ENCODE measurements at regions not wholly inside any gene's neighbourhood (a gene's known extent, or its start where the extent isn't known, plus 50 kb on each side); places are given as distances from the start of the nearest gene placed in this dataset.

DNA sequence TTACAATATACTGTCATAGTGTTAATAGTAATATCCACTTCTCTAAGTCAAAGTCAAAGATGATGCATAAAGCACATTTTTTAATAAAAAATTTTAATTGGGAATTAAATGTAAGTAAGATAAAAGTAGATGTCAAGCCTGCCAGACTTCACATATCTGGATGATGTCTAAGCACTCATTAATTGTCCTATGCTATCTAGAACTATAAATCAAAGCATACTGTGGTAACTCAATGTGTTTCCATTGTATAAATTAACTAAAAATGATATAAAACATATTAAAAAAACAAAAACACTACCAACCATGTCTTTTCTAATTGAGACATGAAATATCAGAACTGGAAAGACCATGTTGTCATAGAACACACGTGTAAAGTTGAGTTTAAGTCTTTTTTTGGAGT lies 51.2 kb downstream of the ZZZ3 start:
- peaks cover 15 to 28% of the 10 kb centered on the region in 2 experiments; a peak in 3 of 4 replicates for H3K36me3 ChIP-seq (ENCODE audit: control insufficient read depth in 1 of 2, insufficient read depth in 2 of 2, low read length in 2 of 2)
- H3K9me2 ChIP-seq (ENCODE audit: insufficient read depth), result no peaks in the 10 kb centered on the region
- no peaks in the 10 kb centered on the region; the same call in 1 of the 2 replicates for H4K20me1 ChIP-seq (ENCODE audit: insufficient read depth)
- no peak overlapping the region for H3K4me3 ChIP-seq (replicated peaks in 1 of 2; ENCODE audit: low read depth in 1 of 2, low read length in 2 of 2)
- H3K79me2 ChIP-seq (ENCODE audit: insufficient read depth, low read length), result peaks cover 11% of the 10 kb centered on the region; the same call in 1 of the 2 replicates
- no peaks in the 10 kb centered on the region for H3K9me3 ChIP-seq (ENCODE audit: control insufficient read depth in 1 of 2, insufficient read depth in 1 of 2, low read depth in 1 of 2, low read length in 2 of 2)
- no TSS peak for BruUV-seq (replicated peaks)
- ATAC-seq, result no peak
- no peak overlapping the region for H3K27ac ChIP-seq (ENCODE audit: low read depth, low read length)
- H3K4me1 ChIP-seq (ENCODE audit: control insufficient read depth in 1 of 2, insufficient read depth in 2 of 2, low read length in 2 of 2), result no peaks in the 10 kb centered on the region
- ChIA-PET POLR2A (no interaction called here), CTCF (no interaction called here), RAD21 (ENCODE audit: low non-redundant PET in 1 of 2, low total read pairs in 2 of 2, uncharacterized antibody in 2 of 2, unreplicated experiment in 2 of 2) (no interaction called here)
- intact Hi-C loops (cut with micrococcal nuclease), result no loop called here
- H3K9ac ChIP-seq (ENCODE audit: low read length), result no peak overlapping the region
- no peak for DNase-seq (ENCODE audit: low read depth, low spot score)
- no peaks in the 10 kb centered on the region for H3K27me3 ChIP-seq (ENCODE audit: insufficient read depth, low read length)
- TF ChIP-seq SP1 (IDR thresholded peaks at IDR 0.05; ENCODE audit: low read depth) (no peak), ELF1 (IDR thresholded peaks at IDR 0.05; ENCODE audit: borderline replicate concordance, low read depth) (no peak), JUND (IDR thresholded peaks at IDR 0.05) (no peak), ZNF274 (IDR thresholded peaks at IDR 0.05; ENCODE audit: low read depth, low read length) (no peak), POLR2A (IDR thresholded peaks at IDR 0.05; ENCODE audit: borderline replicate concordance, extremely low read depth, insufficient read depth, insufficient read length) (no peak), SIN3A (IDR thresholded peaks at IDR 0.05; ENCODE audit: low read depth) (no peak), CEBPB (IDR thresholded peaks at IDR 0.05; ENCODE audit: low read depth) (no peak), YY1 (IDR thresholded peaks at IDR 0.05; ENCODE audit: extremely low read depth, insufficient replicate concordance, low read depth, low read length) (no peak), EZH2 (IDR thresholded peaks at IDR 0.05) (no peak), EGR1 (IDR thresholded peaks at IDR 0.05; ENCODE audit: low read depth) (no peak), RAD21 (IDR thresholded peaks at IDR 0.05; ENCODE audit: low read depth) (no peak), CBX3 (IDR thresholded peaks at IDR 0.05; ENCODE audit: low read depth) (no peak), ZFX (IDR thresholded peaks at IDR 0.05) (no peak)
- TF ChIP-seq, protein P1, sequence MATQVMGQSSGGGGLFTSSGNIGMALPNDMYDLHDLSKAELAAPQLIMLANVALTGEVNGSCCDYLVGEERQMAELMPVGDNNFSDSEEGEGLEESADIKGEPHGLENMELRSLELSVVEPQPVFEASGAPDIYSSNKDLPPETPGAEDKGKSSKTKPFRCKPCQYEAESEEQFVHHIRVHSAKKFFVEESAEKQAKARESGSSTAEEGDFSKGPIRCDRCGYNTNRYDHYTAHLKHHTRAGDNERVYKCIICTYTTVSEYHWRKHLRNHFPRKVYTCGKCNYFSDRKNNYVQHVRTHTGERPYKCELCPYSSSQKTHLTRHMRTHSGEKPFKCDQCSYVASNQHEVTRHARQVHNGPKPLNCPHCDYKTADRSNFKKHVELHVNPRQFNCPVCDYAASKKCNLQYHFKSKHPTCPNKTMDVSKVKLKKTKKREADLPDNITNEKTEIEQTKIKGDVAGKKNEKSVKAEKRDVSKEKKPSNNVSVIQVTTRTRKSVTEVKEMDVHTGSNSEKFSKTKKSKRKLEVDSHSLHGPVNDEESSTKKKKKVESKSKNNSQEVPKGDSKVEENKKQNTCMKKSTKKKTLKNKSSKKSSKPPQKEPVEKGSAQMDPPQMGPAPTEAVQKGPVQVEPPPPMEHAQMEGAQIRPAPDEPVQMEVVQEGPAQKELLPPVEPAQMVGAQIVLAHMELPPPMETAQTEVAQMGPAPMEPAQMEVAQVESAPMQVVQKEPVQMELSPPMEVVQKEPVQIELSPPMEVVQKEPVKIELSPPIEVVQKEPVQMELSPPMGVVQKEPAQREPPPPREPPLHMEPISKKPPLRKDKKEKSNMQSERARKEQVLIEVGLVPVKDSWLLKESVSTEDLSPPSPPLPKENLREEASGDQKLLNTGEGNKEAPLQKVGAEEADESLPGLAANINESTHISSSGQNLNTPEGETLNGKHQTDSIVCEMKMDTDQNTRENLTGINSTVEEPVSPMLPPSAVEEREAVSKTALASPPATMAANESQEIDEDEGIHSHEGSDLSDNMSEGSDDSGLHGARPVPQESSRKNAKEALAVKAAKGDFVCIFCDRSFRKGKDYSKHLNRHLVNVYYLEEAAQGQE (IDR thresholded peaks at IDR 0.05; ENCODE audit: low read depth), result no peak
- TF ChIP-seq, protein P2, sequence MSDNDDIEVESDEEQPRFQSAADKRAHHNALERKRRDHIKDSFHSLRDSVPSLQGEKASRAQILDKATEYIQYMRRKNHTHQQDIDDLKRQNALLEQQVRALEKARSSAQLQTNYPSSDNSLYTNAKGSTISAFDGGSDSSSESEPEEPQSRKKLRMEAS (IDR thresholded peaks at IDR 0.05), result no peak
- TF ChIP-seq, protein P3, sequence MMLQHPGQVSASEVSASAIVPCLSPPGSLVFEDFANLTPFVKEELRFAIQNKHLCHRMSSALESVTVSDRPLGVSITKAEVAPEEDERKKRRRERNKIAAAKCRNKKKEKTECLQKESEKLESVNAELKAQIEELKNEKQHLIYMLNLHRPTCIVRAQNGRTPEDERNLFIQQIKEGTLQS (IDR thresholded peaks at IDR 0.05), result no peak
- TF ChIP-seq, protein P4, sequence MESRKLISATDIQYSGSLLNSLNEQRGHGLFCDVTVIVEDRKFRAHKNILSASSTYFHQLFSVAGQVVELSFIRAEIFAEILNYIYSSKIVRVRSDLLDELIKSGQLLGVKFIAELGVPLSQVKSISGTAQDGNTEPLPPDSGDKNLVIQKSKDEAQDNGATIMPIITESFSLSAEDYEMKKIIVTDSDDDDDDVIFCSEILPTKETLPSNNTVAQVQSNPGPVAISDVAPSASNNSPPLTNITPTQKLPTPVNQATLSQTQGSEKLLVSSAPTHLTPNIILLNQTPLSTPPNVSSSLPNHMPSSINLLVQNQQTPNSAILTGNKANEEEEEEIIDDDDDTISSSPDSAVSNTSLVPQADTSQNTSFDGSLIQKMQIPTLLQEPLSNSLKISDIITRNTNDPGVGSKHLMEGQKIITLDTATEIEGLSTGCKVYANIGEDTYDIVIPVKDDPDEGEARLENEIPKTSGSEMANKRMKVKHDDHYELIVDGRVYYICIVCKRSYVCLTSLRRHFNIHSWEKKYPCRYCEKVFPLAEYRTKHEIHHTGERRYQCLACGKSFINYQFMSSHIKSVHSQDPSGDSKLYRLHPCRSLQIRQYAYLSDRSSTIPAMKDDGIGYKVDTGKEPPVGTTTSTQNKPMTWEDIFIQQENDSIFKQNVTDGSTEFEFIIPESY (IDR thresholded peaks at IDR 0.05; ENCODE audit: extremely low read depth, insufficient replicate concordance, low read length), result no peak
- TF ChIP-seq, protein P5, sequence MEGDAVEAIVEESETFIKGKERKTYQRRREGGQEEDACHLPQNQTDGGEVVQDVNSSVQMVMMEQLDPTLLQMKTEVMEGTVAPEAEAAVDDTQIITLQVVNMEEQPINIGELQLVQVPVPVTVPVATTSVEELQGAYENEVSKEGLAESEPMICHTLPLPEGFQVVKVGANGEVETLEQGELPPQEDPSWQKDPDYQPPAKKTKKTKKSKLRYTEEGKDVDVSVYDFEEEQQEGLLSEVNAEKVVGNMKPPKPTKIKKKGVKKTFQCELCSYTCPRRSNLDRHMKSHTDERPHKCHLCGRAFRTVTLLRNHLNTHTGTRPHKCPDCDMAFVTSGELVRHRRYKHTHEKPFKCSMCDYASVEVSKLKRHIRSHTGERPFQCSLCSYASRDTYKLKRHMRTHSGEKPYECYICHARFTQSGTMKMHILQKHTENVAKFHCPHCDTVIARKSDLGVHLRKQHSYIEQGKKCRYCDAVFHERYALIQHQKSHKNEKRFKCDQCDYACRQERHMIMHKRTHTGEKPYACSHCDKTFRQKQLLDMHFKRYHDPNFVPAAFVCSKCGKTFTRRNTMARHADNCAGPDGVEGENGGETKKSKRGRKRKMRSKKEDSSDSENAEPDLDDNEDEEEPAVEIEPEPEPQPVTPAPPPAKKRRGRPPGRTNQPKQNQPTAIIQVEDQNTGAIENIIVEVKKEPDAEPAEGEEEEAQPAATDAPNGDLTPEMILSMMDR (IDR thresholded peaks at IDR 0.05 in 2 of 3, conservative IDR thresholded peaks at IDR 0.05 in 1 of 3; ENCODE audit: borderline replicate concordance in 1 of 3, insufficient read depth in 1 of 3, low read depth in 2 of 3, low read length in 2 of 3), result no peak
- no peak overlapping the region for H2AFZ ChIP-seq (ENCODE audit: low read depth, low read length, poor library complexity, severe bottlenecking)
- H3K4me2 ChIP-seq (ENCODE audit: low read length), result no peak overlapping the region

All from HCT116 (cell line).